PC-9 (cell line): ENCODE measurements at regions not wholly inside any gene's neighbourhood (a gene's known extent, or its start where the extent isn't known, plus 50 kb on each side); places are given as distances from the start of the nearest gene placed in this dataset.
A peak's percentile ranks its signal among the peaks of the same experiment; 100 is the strongest.

ENCODE experiments used
- BruUV-seq: library from RNA; stranded (reverse); fragments of 400-500 nt; replicated peaks from 2 replicates; lab custom pipeline; 2021; lab: Mats Ljungman, UMichigan
- CTCF ChIA-PET: fragments of 300-600 bp; sonication (Branson Sonifier 250); formaldehyde crosslinking; loops from one replicate; lab custom pipeline; 2022; ENCODE audit warnings: antibody characterized with exemption; lab: Charles Lee
- POLR2A ChIA-PET: fragments of 300-600 bp; sonication (Branson Sonifier 250); formaldehyde crosslinking; loops from one replicate; lab custom pipeline; 2022; ENCODE audit warnings: antibody characterized with exemption; ENCODE audit not compliant: unreplicated experiment; lab: Charles Lee
- DNase-seq, 2 experiments: peaks; one replicate each; pipeline versions ENCODE4 v3.0.0 to v3.0.0-alpha.2; 2015 to 2022; ENCODE audit warnings: mixed read lengths in 1 of 2
- H2AFZ ChIP-seq: fragments of 200-600 bp; sonication (generic); 2 replicates; pipeline ENCODE4 v1.8.1; 2017; ENCODE audit warnings: antibody characterized with exemption
- H3F3A ChIP-seq: fragments of 200-600 bp; sonication (generic); 2 replicates; pipeline ENCODE4 v1.8.1; 2017; ENCODE audit warnings: antibody characterized with exemption, mild to moderate bottlenecking, low read depth; ENCODE audit not compliant: insufficient read depth
- H3K27ac ChIP-seq: fragments of 200-600 bp; sonication (generic); 2 replicates; pipeline ENCODE4 v1.6.1; 2016; ENCODE audit warnings: mixed run types
- H3K27me3 ChIP-seq: fragments of 200-600 bp; sonication (generic); 2 replicates; pipeline ENCODE4 v1.6.1; 2016; ENCODE audit warnings: low read depth, mixed run types; ENCODE audit not compliant: insufficient read depth
- H3K36me3 ChIP-seq: fragments of 200-600 bp; sonication (generic); 2 replicates; pipeline ENCODE4 v1.6.1; 2016; ENCODE audit warnings: low read depth, mixed run types
- H3K4me1 ChIP-seq: fragments of 200-600 bp; sonication (generic); replicated peaks from 2 replicates; pipeline ENCODE4 v1.6.1; 2016; ENCODE audit warnings: mixed run types; ENCODE audit not compliant: insufficient read depth
- H3K4me2 ChIP-seq: fragments of 200-600 bp; sonication (generic); 2 replicates; pipeline ENCODE4 v1.6.1; 2017; ENCODE audit warnings: mixed run types
- H3K4me3 ChIP-seq: fragments of 200-600 bp; sonication (generic); 2 replicates; pipeline ENCODE4 v1.6.1; 2016; ENCODE audit warnings: mixed run types
- H3K79me2 ChIP-seq: fragments of 200-600 bp; sonication (generic); 2 replicates; pipeline ENCODE4 v1.6.1; 2017; ENCODE audit warnings: low read depth, mixed run types
- H3K9me2 ChIP-seq: fragments of 200-600 bp; sonication (generic); 2 replicates; pipeline ENCODE4 v1.8.1; 2017; ENCODE audit warnings: mild to moderate bottlenecking; ENCODE audit not compliant: insufficient read depth
- H3K9me3 ChIP-seq: fragments of 200-600 bp; sonication (generic); 2 replicates; pipeline ENCODE4 v1.8.1; 2016; ENCODE audit warnings: low read depth; ENCODE audit not compliant: insufficient read depth
- H4K20me1 ChIP-seq: fragments of 200-600 bp; sonication (generic); 2 replicates; pipeline ENCODE4 v1.8.1; 2017; ENCODE audit not compliant: insufficient read depth
- CTCF ChIP-seq: fragments of 200-600 bp; sonication (generic); conservative IDR thresholded peaks from 2 replicates; pipeline ENCODE4 v1.6.1; 2017; ENCODE audit warnings: mixed run types, antibody characterized with exemption, mild to moderate bottlenecking, moderate library complexity
- EZH2 ChIP-seq: fragments of 200-600 bp; sonication (generic); IDR thresholded peaks from 2 replicates; pipeline ENCODE4 v1.8.0; 2017; ENCODE audit warnings: antibody characterized with exemption, low read depth
- intact Hi-C: fragments of 100-400 bp; cut with micrococcal nuclease; formaldehyde crosslinking; loops from one replicate; pipeline ENCODE4 v1.10.0; 2022; ENCODE audit not compliant: unreplicated experiment

- ChIA-PET POLR2A (no interaction called here), CTCF (no interaction called here)
- H3K27me3 ChIP-seq: no peaks in the 10 kb centered on the region
- peaks cover 5% of the 10 kb centered on the region for H3K9me2 ChIP-seq
- intact Hi-C loops: no loop called here
- no peaks in the 10 kb centered on the region for H3K4me1 ChIP-seq
- H3K4me3 ChIP-seq: no peak overlapping the region
- DNase-seq: no peak
- H3K9me3 ChIP-seq: no peaks in the 10 kb centered on the region
- no peaks in the 10 kb centered on the region for H3F3A ChIP-seq
- H2AFZ ChIP-seq: no peak overlapping the region
- no peak overlapping the region for H3K4me2 ChIP-seq
- H3K27ac ChIP-seq: no peak overlapping the region
- TF ChIP-seq EZH2: no peak
- BruUV-seq: no TSS peak
- no peaks in the 10 kb centered on the region for H3K79me2 ChIP-seq
- no peaks in the 10 kb centered on the region for H3K36me3 ChIP-seq
- no peaks in the 10 kb centered on the region for H4K20me1 ChIP-seq
These were observed 103.9 kb upstream of the LRP1B start for GRCh38 chr2:142234741-142235140.

- H3K9me2 ChIP-seq: peaks cover 4% of the 10 kb centered on the region
- no peak for DNase-seq
- no peaks in the 10 kb centered on the region for H3K36me3 ChIP-seq
- H3K4me1 ChIP-seq: no peaks in the 10 kb centered on the region
- POLR2A ChIA-PET: no interaction called here
- no TSS peak for BruUV-seq
- intact Hi-C loops: no loop called here
- no peaks in the 10 kb centered on the region for H4K20me1 ChIP-seq
- TF ChIP-seq EZH2: no peak
- CTCF ChIA-PET: no interaction called here
- no peak overlapping the region for H3K27ac ChIP-seq
- H3K4me2 ChIP-seq: no peak overlapping the region
- H2AFZ ChIP-seq: no peak overlapping the region
- H3K4me3 ChIP-seq: no peak overlapping the region
- no peaks in the 10 kb centered on the region for H3K79me2 ChIP-seq
- H3K27me3 ChIP-seq: no peaks in the 10 kb centered on the region
- no peaks in the 10 kb centered on the region for H3K9me3 ChIP-seq
- no peaks in the 10 kb centered on the region for H3F3A ChIP-seq
These were observed 92.5 kb upstream of the LRP1B start for GRCh38 chr2:142223309-142223708.

GRCh38 chr2:142222715-142223114 is 91.9 kb upstream of the LRP1B start:
- no peaks in the 10 kb centered on the region for H3K36me3 ChIP-seq
- TF ChIP-seq CTCF (no peak), EZH2 (no peak)
- POLR2A ChIA-PET: no interaction called here
- no peak overlapping the region for H2AFZ ChIP-seq
- CTCF ChIA-PET: no interaction called here
- H4K20me1 ChIP-seq: no peaks in the 10 kb centered on the region
- no peaks in the 10 kb centered on the region for H3K9me3 ChIP-seq
- no peaks in the 10 kb centered on the region for H3F3A ChIP-seq
- no peak overlapping the region for H3K4me3 ChIP-seq
- no TSS peak for BruUV-seq
- no peak overlapping the region for H3K4me2 ChIP-seq
- DNase-seq: no peak
- no peak overlapping the region for H3K27ac ChIP-seq
- H3K9me2 ChIP-seq: peaks cover 4% of the 10 kb centered on the region
- H3K79me2 ChIP-seq: no peaks in the 10 kb centered on the region
- no peaks in the 10 kb centered on the region for H3K27me3 ChIP-seq
- intact Hi-C loops: no loop called here
- H3K4me1 ChIP-seq: no peaks in the 10 kb centered on the region

- intact Hi-C loops: no loop called here
- Histone ChIP-seq H2AFZ (0 out of 2 replicates have a peak overlapping the region, but pooled peaks have one; percentile 26), H3K4me2 (no peak overlapping the region), H3K4me1 (no peaks in the 10 kb centered on the region), H3K79me2 (no peaks in the 10 kb centered on the region), H3K9me2 (peaks cover 4% of the 10 kb centered on the region; the same call in 1 of the 2 replicates), H3K27ac (no peak overlapping the region), H3K36me3 (no peaks in the 10 kb centered on the region), H3F3A (no peaks in the 10 kb centered on the region), H4K20me1 (no peaks in the 10 kb centered on the region), H3K27me3 (no peaks in the 10 kb centered on the region), H3K4me3 (no peak overlapping the region), H3K9me3 (no peaks in the 10 kb centered on the region)
- TF ChIP-seq CTCF (no peak), EZH2 (no peak)
- CTCF ChIA-PET: no interaction called here
- DNase-seq: no peak
- POLR2A ChIA-PET: no interaction called here
- no TSS peak for BruUV-seq
These were observed 90.1 kb upstream of the LRP1B start for GRCh38 chr2:142220901-142221300.
